Stimulated activated CD8-positive, alpha-beta memory T cell treated with anti-CD3 and anti-CD28 coated beads, Interleukin-15, amount 100 ng/mL, for 24 hours (primary cell): ENCODE measurements at regions not wholly inside any gene's neighbourhood (a gene's known extent, or its start where the extent isn't known, plus 50 kb on each side); places are given as distances from the start of the nearest gene placed in this dataset.

ENCODE experiments used
- DNase-seq: peaks from one replicate; pipeline ENCODE4 v3.0.0-alpha.2; 2020; ENCODE audit warnings: low read depth

DNA sequence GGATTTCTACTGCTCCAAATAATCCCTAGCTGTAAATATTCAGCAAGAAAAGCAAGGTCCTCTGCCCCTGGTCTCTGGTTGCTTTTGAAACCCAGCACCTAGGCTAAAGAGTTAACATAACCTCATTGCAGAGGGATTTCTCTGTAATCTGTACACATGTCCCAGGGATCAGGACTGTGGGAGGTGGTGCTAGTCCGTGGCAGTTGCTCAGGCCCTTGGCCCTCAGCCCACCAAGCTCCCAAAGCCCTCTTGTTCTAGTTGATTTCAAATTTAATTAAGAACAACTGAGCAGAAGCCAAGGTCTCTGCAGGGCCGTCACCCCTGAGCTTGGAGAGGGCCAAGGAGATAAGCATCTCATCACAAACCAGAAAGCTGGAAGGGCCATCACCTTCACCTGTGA is 181.1 kb downstream of the SOX9 start:
- no peak for DNase-seq

DNA sequence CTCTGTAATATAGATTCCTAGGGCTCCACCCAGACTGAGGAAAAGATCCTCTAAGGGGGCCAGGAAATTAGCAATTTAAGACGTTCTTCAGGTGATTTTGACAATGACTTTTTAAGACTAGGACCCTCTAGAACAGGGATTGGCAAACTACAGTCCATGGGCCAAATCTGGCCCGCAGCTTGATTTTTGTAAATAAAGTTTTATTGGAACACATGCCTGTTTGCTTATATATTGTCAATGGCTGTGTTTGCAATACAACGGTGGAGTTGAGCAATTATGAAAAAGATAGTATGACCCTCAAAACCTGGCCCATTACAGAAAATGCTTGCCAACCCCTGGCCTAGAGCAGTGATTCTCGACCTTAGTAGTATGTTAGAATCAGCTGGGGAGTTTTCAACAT is 181.9 kb downstream of the SOX9 start:
- DNase-seq, result no peak

- DNase-seq, result no peak
Measured at GRCh38 chr17:72303787-72304733, 183.2 kb downstream of the SOX9 start.

DNA sequence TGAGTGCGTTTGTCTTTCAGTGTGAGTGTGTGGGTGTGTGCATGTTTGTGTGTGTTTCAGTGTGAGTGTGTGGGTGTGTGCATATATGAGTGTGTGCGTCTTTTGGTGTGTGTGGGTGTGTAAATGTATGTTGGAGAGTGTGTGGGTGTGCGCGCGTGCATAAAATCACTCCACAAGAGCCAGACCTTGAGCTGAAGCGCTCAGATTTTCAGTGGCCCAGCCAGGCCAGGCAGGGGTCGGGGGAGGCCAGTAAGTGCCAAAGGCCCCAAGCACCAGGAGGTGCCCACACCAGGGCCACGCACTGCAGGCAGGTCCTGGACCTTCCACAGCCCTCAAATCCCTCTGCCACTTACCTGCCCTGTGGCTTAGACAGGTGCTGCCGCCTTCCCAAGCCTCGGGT is 184.0 kb downstream of the SOX9 start:
- no peak for DNase-seq

DNA sequence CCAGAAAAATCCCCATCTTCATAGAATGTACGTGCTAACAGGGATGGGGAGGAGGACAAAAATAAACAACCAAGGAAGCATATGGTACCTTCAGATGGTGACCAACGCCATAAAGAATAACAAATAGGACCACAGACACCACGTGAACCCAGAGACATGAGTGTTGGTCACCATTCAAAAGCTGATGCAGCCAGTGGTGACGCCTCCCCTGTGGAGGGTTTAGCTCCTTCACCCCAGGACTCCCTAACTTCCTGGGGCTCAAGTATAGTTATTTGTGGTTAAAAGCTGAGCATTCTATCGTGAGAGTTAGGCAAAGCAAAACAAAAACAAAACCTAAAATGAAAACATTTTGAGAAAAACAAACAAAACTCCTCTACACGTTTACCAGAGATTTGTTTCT is 184.7 kb downstream of the SOX9 start:
- no peak for DNase-seq

DNA sequence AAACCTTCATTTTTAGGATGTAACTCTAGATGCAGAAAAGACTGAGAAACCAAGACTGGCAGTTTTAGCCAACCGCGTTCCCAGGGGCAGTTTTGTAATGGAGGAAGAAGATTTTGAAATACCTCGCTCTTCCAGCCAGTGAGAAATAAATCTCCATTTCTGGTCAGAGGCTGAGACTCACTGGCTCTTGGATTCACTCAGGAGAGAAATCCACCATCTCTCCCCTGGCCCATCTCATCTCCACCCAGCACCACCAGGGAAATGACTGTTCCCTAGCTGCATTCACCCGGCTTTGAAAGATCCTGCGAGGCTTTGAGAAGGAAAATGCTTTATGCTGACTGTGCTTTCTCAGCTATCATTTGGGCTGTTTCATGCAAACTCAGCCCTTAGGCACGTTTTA is 185.2 kb downstream of the SOX9 start:
- no peak for DNase-seq

DNA sequence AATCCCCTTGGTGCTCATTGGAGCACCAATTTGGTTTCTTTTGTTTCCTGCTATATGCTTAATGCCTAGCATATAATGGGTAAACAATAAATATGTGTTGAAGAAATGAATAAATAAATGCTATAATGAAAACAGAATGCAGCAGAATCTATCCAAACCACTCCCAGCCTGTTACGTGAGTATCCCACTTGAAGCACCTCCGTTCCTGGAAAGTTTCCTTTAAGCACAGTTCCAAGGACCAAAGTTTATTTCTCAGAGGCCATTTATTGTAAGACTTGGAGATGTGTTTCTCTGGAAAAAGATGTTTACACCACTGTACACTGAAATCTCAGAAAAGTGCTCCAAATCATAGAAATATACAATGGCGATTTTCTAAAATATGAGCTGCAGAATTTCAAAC is 187.0 kb downstream of the SOX9 start:
- DNase-seq, result no peak

GRCh38 chr17:72308744-72309385 is 188.0 kb downstream of the SOX9 start:
- DNase-seq, result no peak

DNA sequence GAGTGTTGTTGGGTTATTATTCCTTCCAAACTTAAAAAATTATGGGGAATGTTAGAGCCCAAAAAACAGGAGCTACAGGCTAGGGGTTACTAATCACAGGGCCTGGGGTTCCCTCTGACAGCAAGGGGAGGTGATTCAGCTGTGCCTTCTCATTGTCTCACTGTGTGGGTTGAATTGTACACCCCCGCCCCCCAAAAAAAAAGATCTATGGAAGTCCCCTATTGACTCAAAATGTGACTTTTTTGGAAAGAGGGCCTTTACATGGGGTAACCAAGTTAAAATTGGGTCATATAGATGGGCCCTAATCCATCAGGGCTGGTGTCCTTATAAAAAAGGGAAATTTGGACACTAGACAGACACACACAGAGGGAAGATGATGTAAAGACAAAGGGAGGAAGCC is 190.2 kb downstream of the SOX9 start:
- DNase-seq, result no peak

GRCh38 chr17:72315122-72315913 is 194.5 kb downstream of the SOX9 start:
- no peak for DNase-seq

- no peak for DNase-seq
Measured at GRCh38 chr17:72318131-72318530, 197.3 kb downstream of the SOX9 start.

DNA sequence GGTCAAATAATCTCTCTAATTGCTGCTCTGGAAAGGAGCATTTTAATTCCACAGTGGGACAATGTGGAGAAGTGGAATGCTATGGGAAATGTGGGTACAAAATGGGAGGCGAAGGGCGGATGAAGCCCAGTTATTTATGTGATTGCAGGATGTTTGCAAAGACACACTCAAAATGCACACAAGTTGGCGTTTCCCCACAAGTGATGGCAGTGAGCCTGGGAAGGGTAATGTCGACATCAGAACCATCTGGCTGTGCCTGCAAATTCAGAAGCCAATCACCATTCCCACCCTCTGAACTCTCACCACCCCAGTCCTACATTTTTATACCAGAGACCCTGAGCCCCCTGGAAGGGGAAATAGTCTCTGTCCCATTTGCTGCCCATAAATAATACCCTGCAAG is 201.1 kb downstream of the SOX9 start:
- no peak for DNase-seq

DNA sequence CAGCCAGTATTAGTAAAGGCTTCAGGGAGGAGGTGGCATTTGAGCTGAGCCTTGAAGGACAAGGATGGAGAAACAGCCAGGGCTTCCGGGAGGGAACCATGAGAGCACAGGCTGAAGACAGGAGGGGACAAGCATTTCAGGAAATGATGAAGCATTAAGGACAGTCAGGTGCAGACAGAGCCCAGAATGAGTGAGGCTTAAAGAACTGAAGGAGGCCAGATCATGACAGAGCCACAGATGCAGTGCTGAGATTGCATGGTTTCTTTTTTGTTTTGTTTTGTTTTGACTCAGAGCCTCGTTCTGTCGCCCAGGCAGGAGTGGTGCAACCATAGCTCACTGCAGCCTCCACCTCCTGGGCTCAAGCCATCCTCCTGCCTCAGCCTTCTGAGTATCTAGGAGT is 211.5 kb downstream of the SOX9 start:
- no peak for DNase-seq

GRCh38 chr17:72333570-72333969 is 212.8 kb downstream of the SOX9 start:
- DNase-seq, result no peak

DNA sequence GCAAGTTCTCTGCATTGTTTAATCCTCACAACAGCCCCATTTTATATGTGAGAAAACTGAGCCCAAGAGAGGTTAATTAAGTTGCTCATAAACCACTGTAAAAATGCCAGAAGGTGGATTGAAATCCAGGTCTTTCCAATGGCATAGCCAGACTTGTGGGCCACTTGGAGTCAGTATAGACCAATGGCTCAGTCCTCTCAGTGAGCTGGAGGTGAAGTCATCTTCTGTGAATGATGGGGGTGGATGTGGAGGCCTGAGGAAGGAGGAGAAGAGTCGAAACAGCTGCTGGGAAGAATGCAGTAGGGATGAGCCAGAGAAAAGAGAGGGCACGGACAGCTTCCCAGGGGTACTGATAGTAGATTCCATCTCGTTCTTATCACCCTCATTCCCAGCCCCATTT is 213.4 kb downstream of the SOX9 start:
- no peak for DNase-seq

- DNase-seq, result no peak
Measured at GRCh38 chr17:72336026-72336803, 215.4 kb downstream of the SOX9 start.

DNA sequence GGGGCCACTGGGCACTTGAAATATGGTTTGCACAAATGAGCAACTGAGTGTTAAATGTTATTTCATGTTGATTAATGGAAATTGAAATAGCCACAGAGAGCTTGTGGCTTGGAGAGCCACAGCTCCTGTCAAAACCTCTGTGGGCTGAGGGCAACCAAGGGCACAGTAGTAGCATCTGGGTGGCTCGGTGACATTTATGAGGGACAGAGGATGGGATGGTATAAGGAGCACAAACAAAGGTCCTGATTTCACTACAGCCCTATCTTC is 215.9 kb downstream of the SOX9 start:
- no peak for DNase-seq

- DNase-seq, result no peak
Measured at GRCh38 chr17:72338304-72338703, 217.5 kb downstream of the SOX9 start.

DNA sequence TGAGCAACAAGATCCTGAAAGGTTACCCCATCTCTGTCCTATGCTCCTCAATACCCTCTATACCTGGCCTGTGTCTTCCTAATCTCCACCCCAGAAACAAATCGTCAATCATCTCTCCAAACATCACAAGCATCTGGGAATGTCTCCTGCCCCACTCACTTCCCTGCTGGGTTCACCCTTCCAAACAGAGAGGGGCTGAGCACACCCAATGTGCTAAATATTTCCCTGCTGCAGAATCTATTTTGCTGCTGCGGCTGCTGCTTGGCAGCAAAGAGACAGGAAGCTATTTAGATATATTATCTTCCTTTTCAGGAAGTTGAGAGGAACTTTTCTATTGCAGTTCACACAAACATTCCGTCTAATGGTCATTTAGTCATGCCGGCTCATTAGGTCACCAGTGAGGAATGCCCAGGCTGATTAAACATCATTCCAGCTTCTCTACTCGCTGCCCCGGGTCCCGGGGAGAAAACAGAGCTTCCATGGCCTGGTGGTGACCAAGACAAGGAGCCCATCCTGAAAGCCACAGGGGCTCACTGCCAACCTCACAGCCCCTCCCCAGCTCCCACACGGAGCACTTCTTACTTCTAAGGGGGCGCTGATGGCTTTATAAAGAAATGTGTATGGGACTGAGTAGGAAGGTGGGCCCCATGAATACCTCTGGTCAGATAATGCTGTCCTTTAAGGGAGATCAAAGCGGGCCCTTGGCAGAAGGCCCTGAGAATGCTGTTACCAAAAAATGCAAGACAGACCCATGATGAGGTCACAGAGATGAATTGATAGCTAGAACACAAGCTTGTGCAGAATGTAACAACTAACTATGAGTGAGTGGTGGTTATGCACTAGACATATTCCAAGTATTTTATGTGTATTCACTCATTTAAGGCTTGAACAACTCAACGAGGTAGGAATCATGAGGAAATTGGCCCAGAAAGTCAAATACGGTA is 218.3 kb downstream of the SOX9 start:
- DNase-seq, result no peak

DNA sequence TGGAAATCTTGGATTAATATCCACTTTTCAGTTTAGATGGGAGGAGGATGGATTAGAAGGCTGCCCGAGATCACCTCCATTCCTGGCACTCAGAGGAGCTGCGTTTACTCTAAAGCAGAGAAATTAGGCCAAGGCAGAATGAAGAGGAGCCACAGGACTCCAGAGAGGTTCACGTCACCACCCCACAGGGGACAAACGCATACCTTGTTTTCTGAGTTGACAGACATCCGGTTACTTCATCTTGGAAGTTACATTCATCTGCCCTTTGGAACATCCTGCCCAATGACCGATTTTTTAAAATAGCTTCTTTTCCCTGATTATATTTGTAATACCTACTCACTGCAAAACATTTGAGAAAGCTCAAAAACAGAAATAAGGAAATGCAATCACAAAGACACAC is 220.0 kb downstream of the SOX9 start:
- no peak for DNase-seq

DNA sequence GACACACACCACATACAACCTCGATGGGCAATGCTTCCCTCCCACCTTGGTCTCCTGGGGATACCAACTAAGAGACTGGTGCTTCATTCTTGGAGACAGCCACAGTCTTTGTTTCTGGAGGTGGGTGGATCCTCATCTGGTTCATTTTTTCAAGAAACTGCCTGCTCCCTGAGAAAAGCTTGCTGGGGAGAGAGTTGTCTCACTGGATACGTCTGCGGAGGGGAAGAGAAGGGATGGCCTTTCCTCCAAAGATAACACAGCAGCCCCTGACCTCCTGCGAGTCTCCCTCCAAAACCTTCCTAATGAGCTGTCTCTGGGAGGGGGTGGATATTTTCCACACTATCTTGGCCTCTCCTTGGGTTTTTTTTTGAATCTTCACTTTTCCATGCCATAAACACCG is 221.2 kb downstream of the SOX9 start:
- DNase-seq, result no peak
